ENCODE measurements at regions not wholly inside any gene's neighbourhood (a gene's known extent, or its start where the extent isn't known, plus 50 kb on each side); places are given as distances from the start of the nearest gene placed in this dataset.

- no peak for TF ChIP-seq ZNF281 (CRISPR knock-in tag; IDR thresholded peaks at IDR 0.05; ENCODE audit: borderline replicate concordance)
- no peak for TF ChIP-seq ZBTB40 (IDR thresholded peaks at IDR 0.05)
- no peak for TF ChIP-seq ZBTB40 (CRISPR knock-in tag; IDR thresholded peaks at IDR 0.05)
- no peak for TF ChIP-seq ZNF318 (CRISPR knock-in tag; IDR thresholded peaks at IDR 0.05)
These were observed 147.2 kb downstream of the IZUMO3 start (continued) for GRCh38 chr9:24398466-24398865.
